GM19452 (cell line): ENCODE measurements at regions not wholly inside any gene's neighbourhood (a gene's known extent, or its start where the extent isn't known, plus 50 kb on each side); places are given as distances from the start of the nearest gene placed in this dataset.

ENCODE experiments used
- ATAC-seq: cut with Tn5 transposase; IDR thresholded peaks from one replicate; pipeline ENCODE4 v1.9.1; 2021; ENCODE audit not compliant: unreplicated experiment

DNA sequence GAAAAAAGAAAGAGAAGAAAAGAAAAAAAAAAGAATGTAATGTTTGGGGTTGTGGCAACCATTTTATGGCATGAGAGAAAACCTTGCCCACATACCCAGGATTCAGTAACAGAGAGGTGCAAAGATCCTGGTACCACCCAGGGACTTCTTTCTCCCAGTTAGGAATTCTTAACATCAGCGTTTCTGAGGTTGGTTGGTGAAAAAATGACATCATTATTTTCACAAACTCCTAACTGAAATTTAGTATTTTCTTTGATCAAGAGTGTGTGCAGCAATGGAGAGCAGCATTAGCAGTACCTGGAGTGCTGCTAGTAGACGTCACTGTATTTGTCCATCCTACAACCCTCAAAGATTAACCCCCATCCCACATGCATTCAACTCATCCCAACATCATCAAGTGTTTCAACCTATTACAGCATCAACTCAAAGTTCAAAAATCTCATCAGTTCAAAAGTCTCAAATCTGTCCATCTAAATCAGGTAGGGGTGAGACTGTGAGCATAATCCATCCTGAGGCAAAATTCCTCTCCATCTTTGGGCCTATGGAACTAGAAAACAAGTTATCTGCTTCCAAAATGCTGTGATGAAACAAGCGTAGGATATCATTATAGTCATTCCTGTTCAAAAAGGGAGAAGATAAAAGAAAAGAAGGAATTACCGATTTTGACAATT lies 60.1 kb upstream of the MSX2 start:
- ATAC-seq: no peak

DNA sequence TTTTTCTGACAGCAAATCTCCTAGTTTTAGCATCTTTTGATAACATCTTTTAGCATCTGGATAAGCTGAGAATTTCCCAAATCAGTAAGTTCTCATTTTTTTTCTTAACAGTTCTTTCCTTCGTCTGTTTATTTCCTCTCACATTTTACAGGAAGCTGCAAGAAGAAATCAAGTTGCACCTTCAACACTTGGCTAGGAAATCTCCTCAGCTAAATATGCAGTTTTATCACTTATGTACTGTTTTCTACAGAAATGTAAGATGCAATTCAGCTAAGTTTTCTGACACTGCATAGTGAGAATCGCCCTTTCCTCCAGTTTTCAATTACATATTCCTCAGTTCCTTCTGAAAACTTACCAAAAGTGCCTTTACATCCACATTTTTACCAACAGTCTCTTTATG lies 59.0 kb upstream of the MSX2 start:
- ATAC-seq: no peak

DNA sequence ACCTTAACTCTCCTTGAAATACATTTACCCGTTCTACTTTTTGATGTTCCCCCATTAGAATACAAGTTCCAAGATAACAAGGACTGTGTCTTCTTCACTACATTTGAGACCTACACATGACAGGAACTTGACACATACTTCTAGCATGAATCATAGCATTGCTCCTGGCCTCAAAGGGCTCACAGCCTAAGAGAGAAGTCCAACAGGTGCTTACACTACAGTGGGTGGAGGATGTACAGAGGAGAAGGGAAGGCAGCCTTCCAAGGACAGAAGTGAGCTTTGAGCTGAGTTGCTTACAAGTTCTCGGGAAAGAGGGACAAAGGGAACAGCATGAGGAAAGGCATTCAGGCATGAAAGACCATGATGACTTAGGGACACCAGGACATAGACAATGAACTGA lies 56.9 kb upstream of the MSX2 start:
- no peak for ATAC-seq

DNA sequence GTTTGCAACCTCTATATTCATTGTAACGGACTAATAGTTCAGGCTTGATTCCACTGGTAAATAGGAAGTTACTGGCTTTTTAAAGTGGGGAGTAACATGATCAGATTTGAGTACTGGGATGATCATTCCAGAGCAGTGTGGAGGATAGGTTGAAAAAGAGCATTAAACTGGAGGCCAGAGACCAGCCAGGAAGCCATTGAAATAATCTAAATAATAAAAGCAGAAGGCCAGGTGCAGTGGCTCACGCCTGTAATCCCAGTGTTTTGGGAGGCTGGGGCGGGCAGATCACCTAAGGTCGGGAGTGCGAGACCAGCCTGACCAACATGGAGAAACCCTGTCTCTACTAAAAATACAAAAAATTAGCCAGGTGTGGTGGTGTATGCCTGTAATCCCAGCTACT lies 56.0 kb upstream of the MSX2 start:
- no peak for ATAC-seq
